ENCODE measurements at regions not wholly inside any gene's neighbourhood (a gene's known extent, or its start where the extent isn't known, plus 50 kb on each side); places are given as distances from the start of the nearest gene placed in this dataset.

- Histone ChIP-seq H3K9me1 (replicated peaks; ENCODE audit: control insufficient read depth, extremely low read depth, insufficient read depth, low read length) (no peaks in the 10 kb centered on the region), H3K27ac (ENCODE audit: insufficient read depth, low read depth, low read length) (no peak overlapping the region), H3K36me3 (ENCODE audit: control insufficient read depth in 2 of 2, extremely low read depth in 1 of 2, insufficient read depth in 2 of 2, low read length in 2 of 2) (no peaks in the 10 kb centered on the region), H3K4me3 (replicated peaks in 1 of 3; ENCODE audit: insufficient read depth in 1 of 3, low read depth in 1 of 3, low read length in 3 of 3) (no peak overlapping the region), H3K27me3 (ENCODE audit: control insufficient read depth in 2 of 2, insufficient read depth in 2 of 2, low read length in 2 of 2) (no peaks in the 10 kb centered on the region), H4K20me1 (replicated peaks; ENCODE audit: control insufficient read depth, extremely low read depth, insufficient read depth, low read length) (no peaks in the 10 kb centered on the region), H3K9ac (replicated peaks; ENCODE audit: extremely low read depth, insufficient read depth, low read length) (no peak overlapping the region), H3K9me3 (replicated peaks; ENCODE audit: control insufficient read depth, insufficient read depth, low read length) (no peaks in the 10 kb centered on the region), H2AFZ (ENCODE audit: low read depth, low read length) (no peak overlapping the region), H3K4me2 (ENCODE audit: insufficient read depth, low read length) (no peak overlapping the region), H3K79me2 (ENCODE audit: control insufficient read depth, insufficient read depth, low read length) (no peaks in the 10 kb centered on the region), H3K4me1 (ENCODE audit: control insufficient read depth, extremely low read depth, insufficient read depth, low read length) (no peaks in the 10 kb centered on the region)
- DNase-seq (ENCODE audit: low read depth, low spot score) (no peak), FAIRE-seq (no peak)
- intact Hi-C loops (cut with micrococcal nuclease) = no loop called here
- dilution Hi-C loops (cut with MboI; ENCODE audit: extremely low pct_ligation_motif_present, low sequenced_read_pairs) = no loop called here
- TF ChIP-seq, protein P1, sequence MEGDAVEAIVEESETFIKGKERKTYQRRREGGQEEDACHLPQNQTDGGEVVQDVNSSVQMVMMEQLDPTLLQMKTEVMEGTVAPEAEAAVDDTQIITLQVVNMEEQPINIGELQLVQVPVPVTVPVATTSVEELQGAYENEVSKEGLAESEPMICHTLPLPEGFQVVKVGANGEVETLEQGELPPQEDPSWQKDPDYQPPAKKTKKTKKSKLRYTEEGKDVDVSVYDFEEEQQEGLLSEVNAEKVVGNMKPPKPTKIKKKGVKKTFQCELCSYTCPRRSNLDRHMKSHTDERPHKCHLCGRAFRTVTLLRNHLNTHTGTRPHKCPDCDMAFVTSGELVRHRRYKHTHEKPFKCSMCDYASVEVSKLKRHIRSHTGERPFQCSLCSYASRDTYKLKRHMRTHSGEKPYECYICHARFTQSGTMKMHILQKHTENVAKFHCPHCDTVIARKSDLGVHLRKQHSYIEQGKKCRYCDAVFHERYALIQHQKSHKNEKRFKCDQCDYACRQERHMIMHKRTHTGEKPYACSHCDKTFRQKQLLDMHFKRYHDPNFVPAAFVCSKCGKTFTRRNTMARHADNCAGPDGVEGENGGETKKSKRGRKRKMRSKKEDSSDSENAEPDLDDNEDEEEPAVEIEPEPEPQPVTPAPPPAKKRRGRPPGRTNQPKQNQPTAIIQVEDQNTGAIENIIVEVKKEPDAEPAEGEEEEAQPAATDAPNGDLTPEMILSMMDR (IDR thresholded peaks at IDR 0.05; ENCODE audit: extremely low read depth in 1 of 2, insufficient read depth in 1 of 2, low read depth in 1 of 2, low read length in 2 of 2) = peak in 1 of 2 donors; percentile 19
- no peak for TF ChIP-seq JUN (IDR thresholded peaks at IDR 0.05; ENCODE audit: borderline replicate concordance, insufficient read depth, insufficient read length, low read depth)
- no TSS peak for BruUV-seq (replicated peaks)
- ChIA-PET POLR2A (no interaction called here), CTCF (interaction anchor here (1.0 to 1.5 kb wide), 3 partner anchors 607 to 699 kb away, joined by 4 to 6 read pairs (median 5); no protein-coding TSS in a partner anchor)
Measured at GRCh38 chrX:131675596-131676194, 131.8 kb downstream of the OR13H1 start.

GRCh38 chrX:131677655-131678628 lies 134.1 kb downstream of the OR13H1 start:
- no peak overlapping the region for H3K4me2 ChIP-seq (ENCODE audit: insufficient read depth, low read length)
- H3K79me2 ChIP-seq (ENCODE audit: control insufficient read depth, insufficient read depth, low read length) = no peaks in the 10 kb centered on the region
- FAIRE-seq = peak; percentile 24
- no peak overlapping the region for H3K27ac ChIP-seq (ENCODE audit: insufficient read depth, low read depth, low read length)
- dilution Hi-C loops (cut with MboI; ENCODE audit: extremely low pct_ligation_motif_present, low sequenced_read_pairs) = no loop called here
- H3K9me1 ChIP-seq (replicated peaks; ENCODE audit: control insufficient read depth, extremely low read depth, insufficient read depth, low read length) = no peaks in the 10 kb centered on the region
- TF ChIP-seq, protein P1 (IDR thresholded peaks at IDR 0.05; ENCODE audit: extremely low read depth in 1 of 2, insufficient read depth in 1 of 2, low read depth in 1 of 2, low read length in 2 of 2) = peak; percentile 50 to 63
- no peak for TF ChIP-seq MAX (IDR thresholded peaks at IDR 0.05; ENCODE audit: insufficient read depth, insufficient read length)
- H3K9me3 ChIP-seq (replicated peaks; ENCODE audit: control insufficient read depth, insufficient read depth, low read length) = no peaks in the 10 kb centered on the region
- H4K20me1 ChIP-seq (replicated peaks; ENCODE audit: control insufficient read depth, extremely low read depth, insufficient read depth, low read length) = no peaks in the 10 kb centered on the region
- no peaks in the 10 kb centered on the region for H3K4me1 ChIP-seq (ENCODE audit: control insufficient read depth, extremely low read depth, insufficient read depth, low read length)
- no peak overlapping the region for H2AFZ ChIP-seq (ENCODE audit: low read depth, low read length)
- no peaks in the 10 kb centered on the region for H3K27me3 ChIP-seq (ENCODE audit: control insufficient read depth in 2 of 2, insufficient read depth in 2 of 2, low read length in 2 of 2)
- CTCF ChIA-PET = interaction anchor here (0.5 to 1.4 kb wide), 7 partner anchors 10 to 1151 kb away, joined by 3 to 8 read pairs (median 4); no protein-coding TSS in a partner anchor
- intact Hi-C loops (cut with micrococcal nuclease) = loop anchor here (1.0 kb wide), 1 partner anchor 702 kb away; no protein-coding TSS in a partner anchor
- no TSS peak for BruUV-seq (replicated peaks)
- POLR2A ChIA-PET = no interaction called here
- no peaks in the 10 kb centered on the region for H3K36me3 ChIP-seq (ENCODE audit: control insufficient read depth in 2 of 2, extremely low read depth in 1 of 2, insufficient read depth in 2 of 2, low read length in 2 of 2)
- H3K9ac ChIP-seq (replicated peaks; ENCODE audit: extremely low read depth, insufficient read depth, low read length) = no peak overlapping the region
- peak; percentile 1 for DNase-seq (ENCODE audit: low read depth, low spot score)
- H3K4me3 ChIP-seq (replicated peaks in 1 of 3; ENCODE audit: insufficient read depth in 1 of 3, low read depth in 1 of 3, low read length in 3 of 3) = no peak overlapping the region

Data from endothelial cell of umbilical vein (primary cell).